ENCODE measurements at regions not wholly inside any gene's neighbourhood (a gene's known extent, or its start where the extent isn't known, plus 50 kb on each side); places are given as distances from the start of the nearest gene placed in this dataset.
A peak's percentile ranks its signal among the peaks of the same experiment; 100 is the strongest.

DNA sequence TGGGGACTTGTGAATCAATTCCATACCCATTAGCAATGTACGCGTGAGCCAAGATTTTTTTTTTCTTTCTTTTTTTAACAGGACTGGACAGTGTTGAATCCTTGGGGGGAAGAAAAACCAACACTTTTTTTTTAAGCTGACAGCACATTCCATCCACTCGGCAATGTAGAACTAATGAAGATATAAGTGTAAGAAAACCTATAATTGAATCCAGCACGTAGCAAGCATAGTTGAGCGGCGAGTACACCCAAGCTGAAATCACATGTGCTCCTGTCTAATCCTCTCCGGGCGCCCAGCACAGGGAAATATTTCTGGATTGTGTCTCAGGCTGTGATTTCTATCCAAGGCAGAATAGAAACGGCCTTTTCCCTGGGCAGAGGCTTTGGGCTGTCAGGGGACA, 118.2 kb downstream of the BOD1 start:
- H3K27ac ChIP-seq, result peak overlapping the region; percentile 1
- no peak for TF ChIP-seq CTCF (IDR thresholded peaks at IDR 0.05; ENCODE audit: low read depth, low read length)
- peak; percentile 25 to 67 for DNase-seq (ENCODE audit: low read depth in 1 of 2, low spot score in 1 of 2)
- H3K4me3 ChIP-seq, result no peak overlapping the region
- no peaks in the 10 kb centered on the region for H3K27me3 ChIP-seq
- no peaks in the 10 kb centered on the region for H3K36me3 ChIP-seq
- H3K9me3 ChIP-seq (ENCODE audit: low read depth), result no peaks in the 10 kb centered on the region
- peaks cover 9% of the 10 kb centered on the region for H3K4me1 ChIP-seq (ENCODE audit: low read depth)

GRCh38 chr5:173497685-173498084, 118.8 kb downstream of the BOD1 start:
- no peak for TF ChIP-seq CTCF (IDR thresholded peaks at IDR 0.05; ENCODE audit: low read depth, low read length)
- Histone ChIP-seq H3K4me3 (no peak overlapping the region), H3K4me1 (ENCODE audit: low read depth) (peaks cover 9% of the 10 kb centered on the region), H3K27ac (no peak overlapping the region), H3K9me3 (ENCODE audit: low read depth) (no peaks in the 10 kb centered on the region), H3K27me3 (no peaks in the 10 kb centered on the region), H3K36me3 (no peaks in the 10 kb centered on the region)
- DNase-seq (ENCODE audit: low read depth in 1 of 2, low spot score in 1 of 2), result no peak

- no peaks in the 10 kb centered on the region for H3K27me3 ChIP-seq
- no peak for DNase-seq (ENCODE audit: low read depth in 1 of 2, low spot score in 1 of 2)
- H3K4me3 ChIP-seq, result no peak overlapping the region
- H3K9me3 ChIP-seq (ENCODE audit: low read depth), result no peaks in the 10 kb centered on the region
- no peak overlapping the region for H3K27ac ChIP-seq
- no peaks in the 10 kb centered on the region for H3K36me3 ChIP-seq
- no peak for TF ChIP-seq CTCF (IDR thresholded peaks at IDR 0.05; ENCODE audit: low read depth, low read length)
- H3K4me1 ChIP-seq (ENCODE audit: low read depth), result peaks cover 9% of the 10 kb centered on the region
Observed at GRCh38 chr5:173496883-173497255, 119.6 kb downstream of the BOD1 start.

- H3K27me3 ChIP-seq, result no peaks in the 10 kb centered on the region
- peak in 1 of 2 donors; percentile 31 for DNase-seq (ENCODE audit: low read depth in 1 of 2, low spot score in 1 of 2)
- TF ChIP-seq CTCF (IDR thresholded peaks at IDR 0.05; ENCODE audit: low read depth, low read length), result peak; percentile 17
- H3K36me3 ChIP-seq, result no peaks in the 10 kb centered on the region
- no peaks in the 10 kb centered on the region for H3K9me3 ChIP-seq (ENCODE audit: low read depth)
- H3K4me1 ChIP-seq (ENCODE audit: low read depth), result peaks cover 9% of the 10 kb centered on the region
- H3K4me3 ChIP-seq, result no peak overlapping the region
- H3K27ac ChIP-seq, result no peak overlapping the region
Observed at GRCh38 chr5:173496129-173496882, 120.1 kb downstream of the BOD1 start.

- no peak overlapping the region for H3K4me3 ChIP-seq
- no peaks in the 10 kb centered on the region for H3K9me3 ChIP-seq (ENCODE audit: low read depth)
- H3K27ac ChIP-seq, result no peak overlapping the region
- H3K27me3 ChIP-seq, result no peaks in the 10 kb centered on the region
- H3K36me3 ChIP-seq, result no peaks in the 10 kb centered on the region
- DNase-seq (ENCODE audit: low read depth in 1 of 2, low spot score in 1 of 2), result peak in 1 of 2 donors; percentile 69
- TF ChIP-seq CTCF (IDR thresholded peaks at IDR 0.05; ENCODE audit: low read depth, low read length), result no peak
- H3K4me1 ChIP-seq (ENCODE audit: low read depth), result peaks cover 9% of the 10 kb centered on the region
Observed at GRCh38 chr5:173495225-173495904, 121.1 kb downstream of the BOD1 start.
